ENCODE measurements at regions not wholly inside any gene's neighbourhood (a gene's known extent, or its start where the extent isn't known, plus 50 kb on each side); places are given as distances from the start of the nearest gene placed in this dataset.

- TF ChIP-seq JUN (CRISPR knock-in tag; IDR thresholded peaks at IDR 0.05) (no peak), MAX (CRISPR knock-in tag; IDR thresholded peaks at IDR 0.05) (no peak), ATF1 (CRISPR knock-in tag; IDR thresholded peaks at IDR 0.05) (no peak), ETV6 (CRISPR knock-in tag; IDR thresholded peaks at IDR 0.05) (no peak), CTCF (IDR thresholded peaks at IDR 0.05) (no peak), SMAD3 (CRISPR knock-in tag; IDR thresholded peaks at IDR 0.05; ENCODE audit: borderline replicate concordance) (no peak), PRDM15 (CRISPR knock-in tag; IDR thresholded peaks at IDR 0.05) (no peak)
Measured at GRCh38 chr2:155309483-155309882, 611.0 kb downstream of the KCNJ3 start.
